ENCODE measurements at regions not wholly inside any gene's neighbourhood (a gene's known extent, or its start where the extent isn't known, plus 50 kb on each side); places are given as distances from the start of the nearest gene placed in this dataset.

DNA sequence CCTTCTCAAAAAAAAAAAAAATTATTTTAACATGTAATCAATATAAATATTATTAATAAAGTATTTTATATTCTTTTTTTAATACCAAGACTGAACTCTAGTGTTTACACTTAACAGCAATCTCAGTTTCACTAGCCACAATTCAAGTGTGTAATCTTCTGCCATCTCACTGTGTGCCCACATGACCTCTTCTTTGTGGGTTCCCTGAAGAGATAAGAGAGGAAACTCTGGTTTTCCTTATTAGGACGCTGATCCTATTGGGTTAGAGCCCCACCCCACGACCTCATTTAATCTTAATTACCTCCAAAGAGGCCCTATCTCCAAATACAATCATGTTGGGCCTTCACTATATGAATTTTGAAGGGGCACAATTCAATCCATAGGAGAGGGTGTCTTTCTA, 177.6 kb downstream of the STK31 start:
- TF ChIP-seq, protein P1, sequence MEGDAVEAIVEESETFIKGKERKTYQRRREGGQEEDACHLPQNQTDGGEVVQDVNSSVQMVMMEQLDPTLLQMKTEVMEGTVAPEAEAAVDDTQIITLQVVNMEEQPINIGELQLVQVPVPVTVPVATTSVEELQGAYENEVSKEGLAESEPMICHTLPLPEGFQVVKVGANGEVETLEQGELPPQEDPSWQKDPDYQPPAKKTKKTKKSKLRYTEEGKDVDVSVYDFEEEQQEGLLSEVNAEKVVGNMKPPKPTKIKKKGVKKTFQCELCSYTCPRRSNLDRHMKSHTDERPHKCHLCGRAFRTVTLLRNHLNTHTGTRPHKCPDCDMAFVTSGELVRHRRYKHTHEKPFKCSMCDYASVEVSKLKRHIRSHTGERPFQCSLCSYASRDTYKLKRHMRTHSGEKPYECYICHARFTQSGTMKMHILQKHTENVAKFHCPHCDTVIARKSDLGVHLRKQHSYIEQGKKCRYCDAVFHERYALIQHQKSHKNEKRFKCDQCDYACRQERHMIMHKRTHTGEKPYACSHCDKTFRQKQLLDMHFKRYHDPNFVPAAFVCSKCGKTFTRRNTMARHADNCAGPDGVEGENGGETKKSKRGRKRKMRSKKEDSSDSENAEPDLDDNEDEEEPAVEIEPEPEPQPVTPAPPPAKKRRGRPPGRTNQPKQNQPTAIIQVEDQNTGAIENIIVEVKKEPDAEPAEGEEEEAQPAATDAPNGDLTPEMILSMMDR (conservative IDR thresholded peaks at IDR 0.05; ENCODE audit: control insufficient read depth, insufficient read depth, low read depth, low read length), result no peak
- H3K4me3 ChIP-seq (ENCODE audit: control insufficient read depth, low read depth, low read length), result no peak overlapping the region
- DNase-seq (ENCODE audit: low read depth), result no peak

DNA sequence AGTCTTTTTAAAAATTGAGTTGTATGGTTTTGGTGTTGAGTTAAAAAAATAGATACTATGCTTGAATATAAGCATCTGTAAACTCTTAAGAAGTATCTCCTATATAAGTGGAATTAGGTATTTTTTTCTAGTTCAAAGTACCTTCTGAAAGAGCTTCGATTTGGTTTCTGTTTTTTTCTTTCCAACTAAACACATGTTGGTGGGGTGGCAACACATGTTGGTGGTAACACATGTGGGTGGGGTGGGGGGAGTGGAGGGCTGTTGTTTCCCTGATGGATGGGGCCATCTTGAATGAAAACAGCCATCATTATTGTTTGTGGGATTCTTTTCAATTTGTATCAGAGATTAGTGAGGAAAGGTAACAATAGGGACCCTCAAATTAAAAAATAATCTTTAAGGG, 178.9 kb downstream of the STK31 start:
- TF ChIP-seq, protein P1 (conservative IDR thresholded peaks at IDR 0.05; ENCODE audit: control insufficient read depth, insufficient read depth, low read depth, low read length), result no peak
- H3K4me3 ChIP-seq (ENCODE audit: control insufficient read depth, low read depth, low read length), result no peak overlapping the region
- DNase-seq (ENCODE audit: low read depth), result no peak

DNA sequence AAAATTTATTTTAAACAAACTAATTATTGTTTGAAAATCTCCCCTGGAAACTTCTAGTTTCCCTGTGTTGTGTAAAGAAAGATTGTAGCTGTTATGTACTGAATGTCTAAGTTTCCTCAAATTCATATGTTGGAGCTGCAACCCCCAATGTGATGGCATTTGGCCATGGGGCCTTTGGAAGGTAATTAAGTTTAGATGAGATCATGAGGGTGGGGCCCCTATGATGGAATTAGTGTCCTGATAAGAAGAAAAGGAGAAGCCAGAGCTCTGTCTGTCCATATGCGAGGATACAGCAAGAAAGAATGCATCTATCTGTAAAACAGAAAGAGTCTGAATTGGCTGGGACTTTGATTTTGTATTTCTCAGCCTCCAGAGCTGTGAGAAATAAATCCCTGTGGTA, 179.5 kb downstream of the STK31 start:
- TF ChIP-seq, protein P1 (conservative IDR thresholded peaks at IDR 0.05; ENCODE audit: control insufficient read depth, insufficient read depth, low read depth, low read length), result no peak

DNA sequence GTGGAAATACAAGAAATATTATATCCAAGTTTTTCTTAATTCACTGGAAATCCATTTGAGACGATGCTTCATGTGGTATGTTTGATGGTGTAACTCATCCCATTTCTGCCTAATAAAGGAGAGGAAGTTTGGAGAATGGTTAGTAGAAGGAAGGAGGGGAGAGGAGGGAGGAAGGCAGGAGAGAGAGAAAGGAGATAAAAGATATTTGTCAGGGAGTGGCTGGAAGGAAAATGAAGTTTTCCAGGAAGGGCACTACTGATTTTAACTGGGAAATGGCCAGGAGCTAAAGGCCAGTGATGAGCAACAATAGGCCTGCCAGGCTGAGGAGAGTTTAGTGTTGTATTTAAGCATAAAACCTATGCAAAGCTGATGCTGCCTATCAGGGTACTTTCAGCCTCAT, 182.0 kb downstream of the STK31 start:
- DNase-seq (ENCODE audit: low read depth), result no peak
- TF ChIP-seq, protein P1 (conservative IDR thresholded peaks at IDR 0.05; ENCODE audit: control insufficient read depth, insufficient read depth, low read depth, low read length), result no peak

More for the DNA sequence above, 179.5 kb downstream of the STK31 start:
- no peak for DNase-seq (ENCODE audit: low read depth)
- H3K4me3 ChIP-seq (ENCODE audit: control insufficient read depth, low read depth, low read length), result no peak overlapping the region

DNA sequence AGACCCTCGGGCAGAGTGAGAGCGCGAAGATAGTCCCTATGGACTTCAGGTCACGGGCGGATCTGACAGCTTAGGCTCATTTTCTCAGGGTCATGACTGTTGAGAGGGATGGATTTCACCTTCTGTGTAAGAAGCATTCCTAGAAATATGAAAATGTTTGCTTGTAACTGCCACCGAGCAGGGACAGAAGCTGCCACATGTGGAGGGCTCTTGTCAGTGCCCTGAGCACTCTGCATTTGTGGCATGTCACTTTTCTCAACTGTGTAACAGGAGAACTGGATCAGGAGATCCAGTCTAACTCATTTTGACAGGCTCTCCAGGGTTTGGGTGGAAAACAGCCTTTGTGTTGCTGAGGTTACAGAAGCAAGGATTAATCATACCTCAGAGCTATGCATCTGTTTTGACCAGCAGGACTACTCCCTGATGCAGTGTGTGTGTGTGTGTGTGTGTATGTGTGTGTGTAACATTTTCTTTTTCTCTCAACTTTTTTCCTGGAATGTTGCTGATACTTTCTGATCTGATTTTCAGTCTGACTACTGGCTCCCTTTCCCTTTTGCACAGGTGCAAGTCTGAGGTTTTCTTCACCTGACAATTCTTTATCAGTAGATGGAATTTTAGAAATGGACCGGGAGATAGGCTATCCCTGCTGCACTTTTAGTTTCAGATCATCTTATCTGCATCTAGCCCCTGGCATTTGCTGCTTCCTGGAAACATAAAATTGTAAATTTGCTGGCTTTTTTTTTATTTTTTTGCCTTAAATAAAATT, 183.3 kb downstream of the STK31 start:
- TF ChIP-seq, protein P1 (conservative IDR thresholded peaks at IDR 0.05; ENCODE audit: control insufficient read depth, insufficient read depth, low read depth, low read length), result no peak
- DNase-seq (ENCODE audit: low read depth), result peak; percentile 2
- H3K4me3 ChIP-seq (ENCODE audit: control insufficient read depth, low read depth, low read length), result no peak overlapping the region

More for the DNA sequence above, 182.0 kb downstream of the STK31 start:
- H3K4me3 ChIP-seq (ENCODE audit: control insufficient read depth, low read depth, low read length), result no peak overlapping the region

DNA sequence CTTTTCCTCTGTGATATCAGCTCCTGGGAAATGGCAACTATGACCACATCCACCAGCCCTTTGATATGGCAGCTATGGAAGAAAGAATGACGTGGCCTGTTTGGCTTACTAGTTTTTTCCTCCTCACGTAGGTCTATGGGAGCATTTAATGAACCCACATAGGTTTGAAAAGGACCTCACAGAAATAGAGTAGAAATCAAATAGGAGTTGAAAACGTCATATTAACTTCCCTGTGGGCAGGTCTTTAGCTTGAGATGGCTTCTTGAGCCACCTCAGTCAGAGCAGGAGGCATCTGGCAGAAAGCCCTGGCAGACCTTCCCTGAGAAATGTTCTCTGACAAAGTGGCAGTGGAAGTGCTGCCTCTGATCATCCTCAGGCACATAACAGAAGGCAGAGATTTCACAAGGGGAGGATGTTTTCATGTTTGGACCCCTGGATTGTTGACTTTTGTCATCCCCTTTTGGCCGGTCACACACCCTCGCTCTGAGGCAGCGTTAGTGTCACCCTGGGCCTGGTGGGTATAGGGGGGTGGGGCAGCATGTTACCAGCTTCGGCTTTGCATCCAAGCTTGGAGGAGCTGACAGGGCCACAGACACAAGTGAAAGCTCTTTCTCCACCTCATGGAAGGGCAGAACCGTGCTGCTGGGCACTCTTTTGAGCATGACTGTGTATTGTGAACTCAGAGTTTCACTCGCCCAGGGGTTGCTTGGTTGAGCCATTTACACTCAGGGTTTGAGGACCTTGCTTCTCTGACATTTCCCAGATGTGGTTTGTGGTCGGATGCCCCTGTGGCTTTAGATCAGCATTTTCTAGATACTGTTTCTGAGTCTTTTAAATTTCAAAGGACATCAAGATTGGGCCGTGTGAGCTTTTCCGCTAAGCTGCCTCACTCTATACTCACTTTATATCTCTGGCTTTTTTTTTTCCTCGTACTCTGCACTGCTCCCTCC, 184.2 kb downstream of the STK31 start:
- TF ChIP-seq, protein P1 (conservative IDR thresholded peaks at IDR 0.05; ENCODE audit: control insufficient read depth, insufficient read depth, low read depth, low read length), result no peak
- no peak for DNase-seq (ENCODE audit: low read depth)

More for the DNA sequence above, 184.2 kb downstream of the STK31 start:
- no peak overlapping the region for H3K4me3 ChIP-seq (ENCODE audit: control insufficient read depth, low read depth, low read length)
